SK-N-SH treated with all-trans-retinoic acid at 6 μM for 48 hours (cell line): ENCODE measurements at regions not wholly inside any gene's neighbourhood (a gene's known extent, or its start where the extent isn't known, plus 50 kb on each side); places are given as distances from the start of the nearest gene placed in this dataset.

Experiments used
- ARNTL ChIP-seq: fragments of 450-650 bp; formaldehyde crosslinking; IDR thresholded peaks from 2 replicates; pipeline ENCODE4 v1.5.0; 2020; ENCODE audit warnings: low read depth, mild to moderate bottlenecking, moderate library complexity, borderline replicate concordance
- BACH2 ChIP-seq: fragments of 250-450 bp; sonication (Bioruptor Pico); IDR thresholded peaks from 2 replicates; pipeline ENCODE4 v1.9.0; 2021; ENCODE audit warnings: mild to moderate bottlenecking, borderline replicate concordance
- GLIS3 ChIP-seq: fragments of 250-450 bp; sonication (Bioruptor Pico); IDR thresholded peaks from 2 replicates; pipeline ENCODE4 v1.5.0; 2020; ENCODE audit warnings: mild to moderate bottlenecking, moderate library complexity
- ISL1 ChIP-seq: fragments of 250-450 bp; sonication (Bioruptor Pico); IDR thresholded peaks from 2 replicates; pipeline ENCODE4 v2.1.2; 2022; ENCODE audit warnings: mild to moderate bottlenecking, moderate library complexity
- OSR1 ChIP-seq: fragments of 250-450 bp; sonication (Bioruptor Pico); IDR thresholded peaks from 2 replicates; pipeline ENCODE4 v1.8.0; 2022; ENCODE audit warnings: moderate library complexity, mild to moderate bottlenecking, inconsistent platforms
- PPARA ChIP-seq: fragments of 250-450 bp; sonication (Bioruptor Pico); IDR thresholded peaks from 2 replicates; pipeline ENCODE4 v1.5.0; 2020; ENCODE audit warnings: mild to moderate bottlenecking, borderline replicate concordance
- RARB ChIP-seq: fragments of 250-450 bp; sonication (Bioruptor Pico); IDR thresholded peaks from 2 replicates; pipeline ENCODE4 v1.8.0; 2021; ENCODE audit warnings: mild to moderate bottlenecking, moderate library complexity
- TCF4 ChIP-seq: fragments of 250-450 bp; sonication (Bioruptor Pico); IDR thresholded peaks from 2 replicates; pipeline ENCODE4 v1.8.0; 2021; ENCODE audit warnings: mild to moderate bottlenecking, moderate library complexity, borderline replicate concordance
- TOX ChIP-seq: fragments of 250-450 bp; sonication (Bioruptor Pico); IDR thresholded peaks from 2 replicates; pipeline ENCODE4 v1.8.0; 2021; ENCODE audit warnings: mild to moderate bottlenecking, moderate library complexity, borderline replicate concordance
- ZFP30 ChIP-seq: fragments of 450-650 bp; formaldehyde crosslinking; IDR thresholded peaks from 2 replicates; pipeline ENCODE4 v1.5.0; 2022; ENCODE audit warnings: mild to moderate bottlenecking, moderate library complexity
- ZNF8 ChIP-seq: fragments of 450-650 bp; formaldehyde crosslinking; IDR thresholded peaks from 2 replicates; pipeline ENCODE4 v1.5.0; 2020; ENCODE audit warnings: mild to moderate bottlenecking, moderate library complexity
- TF ChIP-seq, protein P1 (sequence below): fragments of 250-450 bp; sonication (Bioruptor Pico); IDR thresholded peaks from 2 replicates; pipeline ENCODE4 v1.5.0; 2020; ENCODE audit warnings: mild to moderate bottlenecking, moderate library complexity
- TF ChIP-seq, protein P2 (sequence below): fragments of 250-450 bp; sonication (Bioruptor Pico); IDR thresholded peaks from 2 replicates; pipeline ENCODE4 v1.8.0; 2020; ENCODE audit warnings: mild to moderate bottlenecking, moderate library complexity, borderline replicate concordance
- TF ChIP-seq, protein P3 (sequence below): fragments of 250-450 bp; sonication (Bioruptor Pico); IDR thresholded peaks from 2 replicates; pipeline ENCODE4 v1.5.1; 2021; ENCODE audit warnings: mild to moderate bottlenecking, moderate library complexity

DNA sequence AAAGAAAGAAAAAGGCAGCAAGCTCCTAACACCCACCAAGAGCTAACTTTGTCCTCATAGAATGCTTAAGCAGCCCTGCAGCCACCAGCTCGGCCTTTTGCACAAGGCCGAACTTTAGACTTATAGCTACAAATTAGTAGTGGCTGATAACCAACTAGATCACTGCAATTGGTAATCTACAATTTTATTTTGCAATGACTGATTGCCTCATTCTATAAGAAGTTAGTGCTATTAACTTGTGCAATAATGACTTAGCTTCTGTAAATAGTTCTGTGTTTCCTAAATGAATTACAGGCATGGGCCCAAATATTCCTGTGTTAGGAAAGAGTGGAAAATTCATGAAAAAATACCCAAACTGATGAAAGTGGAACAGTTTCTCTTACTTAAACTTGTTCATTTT is 284.8 kb upstream of the CFAP20DC start:
- TF ChIP-seq PPARA (CRISPR knock-in tag) (no peak), GLIS3 (CRISPR knock-in tag) (no peak), ZNF8 (CRISPR knock-in tag) (no peak), TCF4 (CRISPR knock-in tag) (no peak), ARNTL (CRISPR knock-in tag) (no peak), BACH2 (CRISPR knock-in tag) (no peak), TOX (no peak), OSR1 (CRISPR knock-in tag) (no peak), RARB (CRISPR knock-in tag) (no peak), ZFP30 (no peak), ISL1 (CRISPR knock-in tag) (no peak)
- TF ChIP-seq, protein P1, sequence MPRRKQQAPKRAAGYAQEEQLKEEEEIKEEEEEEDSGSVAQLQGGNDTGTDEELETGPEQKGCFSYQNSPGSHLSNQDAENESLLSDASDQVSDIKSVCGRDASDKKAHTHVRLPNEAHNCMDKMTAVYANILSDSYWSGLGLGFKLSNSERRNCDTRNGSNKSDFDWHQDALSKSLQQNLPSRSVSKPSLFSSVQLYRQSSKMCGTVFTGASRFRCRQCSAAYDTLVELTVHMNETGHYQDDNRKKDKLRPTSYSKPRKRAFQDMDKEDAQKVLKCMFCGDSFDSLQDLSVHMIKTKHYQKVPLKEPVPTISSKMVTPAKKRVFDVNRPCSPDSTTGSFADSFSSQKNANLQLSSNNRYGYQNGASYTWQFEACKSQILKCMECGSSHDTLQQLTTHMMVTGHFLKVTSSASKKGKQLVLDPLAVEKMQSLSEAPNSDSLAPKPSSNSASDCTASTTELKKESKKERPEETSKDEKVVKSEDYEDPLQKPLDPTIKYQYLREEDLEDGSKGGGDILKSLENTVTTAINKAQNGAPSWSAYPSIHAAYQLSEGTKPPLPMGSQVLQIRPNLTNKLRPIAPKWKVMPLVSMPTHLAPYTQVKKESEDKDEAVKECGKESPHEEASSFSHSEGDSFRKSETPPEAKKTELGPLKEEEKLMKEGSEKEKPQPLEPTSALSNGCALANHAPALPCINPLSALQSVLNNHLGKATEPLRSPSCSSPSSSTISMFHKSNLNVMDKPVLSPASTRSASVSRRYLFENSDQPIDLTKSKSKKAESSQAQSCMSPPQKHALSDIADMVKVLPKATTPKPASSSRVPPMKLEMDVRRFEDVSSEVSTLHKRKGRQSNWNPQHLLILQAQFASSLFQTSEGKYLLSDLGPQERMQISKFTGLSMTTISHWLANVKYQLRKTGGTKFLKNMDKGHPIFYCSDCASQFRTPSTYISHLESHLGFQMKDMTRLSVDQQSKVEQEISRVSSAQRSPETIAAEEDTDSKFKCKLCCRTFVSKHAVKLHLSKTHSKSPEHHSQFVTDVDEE: no peak
- TF ChIP-seq, protein P2, sequence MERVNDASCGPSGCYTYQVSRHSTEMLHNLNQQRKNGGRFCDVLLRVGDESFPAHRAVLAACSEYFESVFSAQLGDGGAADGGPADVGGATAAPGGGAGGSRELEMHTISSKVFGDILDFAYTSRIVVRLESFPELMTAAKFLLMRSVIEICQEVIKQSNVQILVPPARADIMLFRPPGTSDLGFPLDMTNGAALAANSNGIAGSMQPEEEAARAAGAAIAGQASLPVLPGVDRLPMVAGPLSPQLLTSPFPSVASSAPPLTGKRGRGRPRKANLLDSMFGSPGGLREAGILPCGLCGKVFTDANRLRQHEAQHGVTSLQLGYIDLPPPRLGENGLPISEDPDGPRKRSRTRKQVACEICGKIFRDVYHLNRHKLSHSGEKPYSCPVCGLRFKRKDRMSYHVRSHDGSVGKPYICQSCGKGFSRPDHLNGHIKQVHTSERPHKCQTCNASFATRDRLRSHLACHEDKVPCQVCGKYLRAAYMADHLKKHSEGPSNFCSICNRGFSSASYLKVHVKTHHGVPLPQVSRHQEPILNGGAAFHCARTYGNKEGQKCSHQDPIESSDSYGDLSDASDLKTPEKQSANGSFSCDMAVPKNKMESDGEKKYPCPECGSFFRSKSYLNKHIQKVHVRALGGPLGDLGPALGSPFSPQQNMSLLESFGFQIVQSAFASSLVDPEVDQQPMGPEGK: no peak
- TF ChIP-seq, protein P3, sequence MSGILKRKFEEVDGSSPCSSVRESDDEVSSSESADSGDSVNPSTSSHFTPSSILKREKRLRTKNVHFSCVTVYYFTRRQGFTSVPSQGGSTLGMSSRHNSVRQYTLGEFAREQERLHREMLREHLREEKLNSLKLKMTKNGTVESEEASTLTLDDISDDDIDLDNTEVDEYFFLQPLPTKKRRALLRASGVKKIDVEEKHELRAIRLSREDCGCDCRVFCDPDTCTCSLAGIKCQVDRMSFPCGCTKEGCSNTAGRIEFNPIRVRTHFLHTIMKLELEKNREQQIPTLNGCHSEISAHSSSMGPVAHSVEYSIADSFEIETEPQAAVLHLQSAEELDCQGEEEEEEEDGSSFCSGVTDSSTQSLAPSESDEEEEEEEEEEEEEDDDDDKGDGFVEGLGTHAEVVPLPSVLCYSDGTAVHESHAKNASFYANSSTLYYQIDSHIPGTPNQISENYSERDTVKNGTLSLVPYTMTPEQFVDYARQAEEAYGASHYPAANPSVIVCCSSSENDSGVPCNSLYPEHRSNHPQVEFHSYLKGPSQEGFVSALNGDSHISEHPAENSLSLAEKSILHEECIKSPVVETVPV (CRISPR knock-in tag): no peak
